H1 (cell line): ENCODE measurements at regions not wholly inside any gene's neighbourhood (a gene's known extent, or its start where the extent isn't known, plus 50 kb on each side); places are given as distances from the start of the nearest gene placed in this dataset.

Source experiments
- CTCF ChIA-PET: fragments of 300-600 bp; sonication (Branson Sonifier 250); formaldehyde crosslinking; loops from one replicate; lab custom pipeline; 2021; ENCODE audit not compliant: partially characterized antibody; lab: Charles Lee
- POLR2A ChIA-PET: fragments of 300-600 bp; sonication (Branson Sonifier 250); formaldehyde crosslinking; loops from one replicate; lab custom pipeline; 2021; ENCODE audit warnings: inconsistent platforms; ENCODE audit not compliant: partially characterized antibody; lab: Charles Lee
- DNase-seq, 2 experiments: peaks; one replicate each; pipeline versions ENCODE4 v3.0.0 to v3.0.0-alpha.2; 2010 to 2022; ENCODE audit warnings: low spot score in 2 of 2, low read depth in 1 of 2, mixed read lengths in 1 of 2
- FAIRE-seq: peaks from 2 replicates; lab custom pipeline; 2011; peaks lifted over from hg19 to GRCh38; lab: Jason Lieb, UNC
- H2AFZ ChIP-seq: 2 replicates; pipeline ENCODE4 v1.8.1; 2012; ENCODE audit warnings: low read length, inconsistent platforms
- H2AK5ac ChIP-seq: 2 replicates; pipeline ENCODE4 v1.6.1; 2013; ENCODE audit warnings: low read depth, low read length
- H2BK120ac ChIP-seq: replicated peaks from 2 replicates; pipeline ENCODE3; 2013; ENCODE audit warnings: low read depth, low read length, inconsistent platforms
- H2BK12ac ChIP-seq: 2 replicates; pipeline ENCODE4 v1.6.1; 2013; ENCODE audit warnings: low read depth, low read length
- H2BK15ac ChIP-seq: 2 replicates; pipeline ENCODE4 v1.6.1; 2013; ENCODE audit warnings: low read length
- H2BK20ac ChIP-seq: 2 replicates; pipeline ENCODE4 v1.6.1; 2013; ENCODE audit warnings: low read length
- H2BK5ac ChIP-seq: 2 replicates; pipeline ENCODE4 v1.6.1; 2013; ENCODE audit warnings: low read depth, low read length
- H3K14ac ChIP-seq: 2 replicates; pipeline ENCODE4 v1.6.1; 2013; ENCODE audit warnings: inconsistent platforms; ENCODE audit not compliant: insufficient read length
- H3K18ac ChIP-seq: 2 replicates; pipeline ENCODE4 v1.6.1; 2013; ENCODE audit warnings: low read length; ENCODE audit errors: extremely low read depth
- H3K23ac ChIP-seq: 2 replicates; pipeline ENCODE4 v1.6.1; 2013; ENCODE audit warnings: inconsistent platforms; ENCODE audit not compliant: insufficient read length
- H3K23me2 ChIP-seq: 2 replicates; pipeline ENCODE4 v1.6.1; 2013; ENCODE audit warnings: low read depth, low read length
- H3K27ac ChIP-seq: 2 replicates; pipeline ENCODE4 v1.6.1; 2011; ENCODE audit warnings: low read depth, low read length, inconsistent platforms
- H3K27me3 ChIP-seq, 4 experiments: replicated peaks in 1 of 4; 1 replicate in 1 of 4; 2 replicates in 3 of 4; pipeline versions ENCODE4 v1.6.1 to v1.8.1; 2011 to 2013; ENCODE audit warnings: low read length in 3 of 4, mild to moderate bottlenecking in 3 of 4, inconsistent platforms in 2 of 4, mixed read lengths in 2 of 4, moderate library complexity in 1 of 4; ENCODE audit not compliant: control insufficient read depth in 3 of 4, insufficient read depth in 3 of 4; ENCODE audit errors: extremely low read depth in 1 of 4
- H3K36me3 ChIP-seq, 4 experiments: 2 replicates each; pipeline versions ENCODE4 v1.6.1 to v1.8.1; 2011 to 2013; ENCODE audit warnings: mild to moderate bottlenecking in 4 of 4, low read length in 3 of 4, moderate library complexity in 2 of 4, control low read depth in 1 of 4, inconsistent platforms in 1 of 4; ENCODE audit not compliant: insufficient read depth in 4 of 4, control insufficient read depth in 2 of 4
- H3K4ac ChIP-seq: replicated peaks from 2 replicates; pipeline ENCODE3; 2013; ENCODE audit warnings: low read length, low read depth, mixed read lengths, inconsistent platforms; ENCODE audit not compliant: insufficient read length
- H3K4me1 ChIP-seq, 4 experiments: replicated peaks in 1 of 4; 1 replicate in 1 of 4; 2 replicates in 3 of 4; pipeline versions ENCODE4 v1.6.1 to v1.8.1; 2011 to 2013; ENCODE audit warnings: low read length in 3 of 4, inconsistent platforms in 2 of 4, mixed read lengths in 1 of 4; ENCODE audit not compliant: insufficient read depth in 4 of 4, control insufficient read depth in 3 of 4
- H3K4me2 ChIP-seq, 2 experiments: 2 replicates each; pipeline versions ENCODE4 v1.6.1 to v1.8.1; 2011 to 2013; ENCODE audit warnings: low read depth in 2 of 2, low read length in 2 of 2, control low read depth in 1 of 2, inconsistent platforms in 1 of 2, mild to moderate bottlenecking in 1 of 2; ENCODE audit not compliant: insufficient read depth in 1 of 2
- H3K4me3 ChIP-seq, 4 experiments: fragments of 200-600, 300-600 bp in 1 of 4; sonication (generic), shearing (Covaris generic), sonication (Bioruptor Twin) in 1 of 4; 2 replicates each; pipeline versions ENCODE4 v1.5.1 to v1.8.1; 2011 to 2016; ENCODE audit warnings: low read length in 4 of 4, low read depth in 3 of 4, control low read depth in 2 of 4, inconsistent platforms in 2 of 4, mild to moderate bottlenecking in 2 of 4, mixed read lengths in 1 of 4, moderate library complexity in 1 of 4; ENCODE audit not compliant: insufficient read depth in 2 of 4; ENCODE audit errors: extremely low read depth in 1 of 4
- H3K56ac ChIP-seq: replicated peaks from 2 replicates; pipeline ENCODE3; 2013; ENCODE audit warnings: low read depth, mild to moderate bottlenecking, mixed read lengths, low read length, inconsistent platforms; ENCODE audit not compliant: insufficient read length
- H3K79me1 ChIP-seq: 2 replicates; pipeline ENCODE4 v1.6.1; 2013; ENCODE audit warnings: low read depth, low read length, control low read depth
- H3K79me2 ChIP-seq, 2 experiments: 2 replicates each; pipeline versions ENCODE4 v1.6.1 to v1.8.1; 2012 to 2013; ENCODE audit warnings: low read length in 2 of 2, mild to moderate bottlenecking in 2 of 2, inconsistent platforms in 1 of 2; ENCODE audit not compliant: insufficient read depth in 2 of 2, control insufficient read depth in 1 of 2
- H3K9ac ChIP-seq, 4 experiments: replicated peaks in 1 of 4; 1 replicate in 1 of 4; 2 replicates in 3 of 4; pipeline versions ENCODE4 v1.6.1 to v1.8.1; 2011 to 2013; ENCODE audit warnings: low read depth in 3 of 4, low read length in 3 of 4, control low read depth in 2 of 4, mild to moderate bottlenecking in 2 of 4, moderate library complexity in 2 of 4, inconsistent platforms in 1 of 4; ENCODE audit errors: extremely low read depth in 1 of 4
- H3K9me3 ChIP-seq, 2 experiments: 2 replicates each; pipeline versions ENCODE4 v1.6.1 to v1.8.1; 2012 to 2013; ENCODE audit warnings: mild to moderate bottlenecking in 2 of 2, moderate library complexity in 2 of 2, control low read depth in 1 of 2, inconsistent platforms in 1 of 2, low read depth in 1 of 2, low read length in 1 of 2, mixed read lengths in 1 of 2; ENCODE audit not compliant: insufficient read depth in 2 of 2
- H4K20me1 ChIP-seq, 2 experiments: replicated peaks in 1 of 2; 2 replicates each; pipeline versions ENCODE3 to v1.8.1; 2011 to 2013; ENCODE audit warnings: inconsistent platforms in 2 of 2, low read length in 2 of 2, mild to moderate bottlenecking in 1 of 2; ENCODE audit not compliant: insufficient read depth in 2 of 2, control insufficient read depth in 1 of 2
- H4K5ac ChIP-seq: 2 replicates; pipeline ENCODE4 v1.6.1; 2013; ENCODE audit warnings: low read length, low read depth, mixed read lengths, inconsistent platforms; ENCODE audit not compliant: insufficient read length
- H4K8ac ChIP-seq: 2 replicates; pipeline ENCODE4 v1.8.0; 2013; ENCODE audit warnings: mild to moderate bottlenecking, moderate library complexity, low read length, inconsistent platforms; ENCODE audit not compliant: insufficient read depth; ENCODE audit errors: extremely low read depth
- H4K91ac ChIP-seq: replicated peaks from 2 replicates; pipeline ENCODE3; 2013; ENCODE audit warnings: low read length, mixed read lengths, inconsistent platforms; ENCODE audit not compliant: insufficient read length
- TCF12 ChIP-seq: IDR thresholded peaks from 2 replicates; pipeline ENCODE4 v1.6.1; 2011; ENCODE audit warnings: low read depth, mild to moderate bottlenecking, low read length
- WGBS, 2 experiments: shearing (Covaris generic) in 1 of 2; methylation state at CpG; one replicate each; pipeline versions ENCODE4 v1.1.6 to v1.1.7; 2013 to 2015; ENCODE audit warnings: low lambda C conversion rate in 2 of 2, mixed read lengths in 2 of 2, inconsistent platforms in 1 of 2, low coverage in 1 of 2, missing lambda C conversion rate in 1 of 2; ENCODE audit not compliant: insufficient replicate concordance in 2 of 2, insufficient coverage in 1 of 2, insufficient read length in 1 of 2; ENCODE audit errors: extremely low coverage in 1 of 2, missing lambda C conversion rate in 1 of 2; 5-methylcytosine and 5-hydroxymethylcytosine counted together

- Histone ChIP-seq H4K5ac (no peak overlapping the region), H2BK5ac (no peak overlapping the region), H3K79me1 (no peaks in the 10 kb centered on the region), H3K4me1 (no peaks in the 10 kb centered on the region), H2BK12ac (no peak overlapping the region), H3K23me2 (peaks cover 6% of the 10 kb centered on the region; the same call in 1 of the 2 replicates), H3K9me3 (peaks cover 69 to 98% of the 10 kb centered on the region in 2 experiments), H2AK5ac (no peak overlapping the region), H2BK20ac (no peak overlapping the region), H3K23ac (no peak overlapping the region), H4K20me1 (no peaks in the 10 kb centered on the region), H4K91ac (no peak overlapping the region), H3K27me3 (no peaks in the 10 kb centered on the region), H3K18ac (no peak overlapping the region), H3K14ac (no peak overlapping the region), H3K27ac (no peak overlapping the region), H3K4me3 (no peak overlapping the region), H2BK120ac (no peak overlapping the region), H2BK15ac (no peak overlapping the region), H3K36me3 (no peaks in the 10 kb centered on the region), H3K79me2 (no peaks in the 10 kb centered on the region), H3K56ac (no peak overlapping the region), H4K8ac (no peak overlapping the region), H3K4me2 (no peak overlapping the region), H2AFZ (no peak overlapping the region), H3K9ac (no peak overlapping the region), H3K4ac (no peak overlapping the region)
- no peak for TF ChIP-seq TCF12
- CTCF ChIA-PET: no interaction called here
- POLR2A ChIA-PET: no interaction called here
- 82% methylated on average over 10 of the region's 10 CpGs; no CpG with 5 or more reads in 1 of the 2 experiments for WGBS, 2 experiments
- FAIRE-seq (no peak), DNase-seq (no peak)
Observed at GRCh38 chr22:47285981-47286380, 523.5 kb downstream of the TBC1D22A start.
